ENCODE measurements at regions not wholly inside any gene's neighbourhood (a gene's known extent, or its start where the extent isn't known, plus 50 kb on each side); places are given as distances from the start of the nearest gene placed in this dataset.
"Not testable (repeated sequence)": the region's sequence is repeated elsewhere in the genome, so short reads cannot be mapped to it uniquely, and the experiment has no call there.

DNA sequence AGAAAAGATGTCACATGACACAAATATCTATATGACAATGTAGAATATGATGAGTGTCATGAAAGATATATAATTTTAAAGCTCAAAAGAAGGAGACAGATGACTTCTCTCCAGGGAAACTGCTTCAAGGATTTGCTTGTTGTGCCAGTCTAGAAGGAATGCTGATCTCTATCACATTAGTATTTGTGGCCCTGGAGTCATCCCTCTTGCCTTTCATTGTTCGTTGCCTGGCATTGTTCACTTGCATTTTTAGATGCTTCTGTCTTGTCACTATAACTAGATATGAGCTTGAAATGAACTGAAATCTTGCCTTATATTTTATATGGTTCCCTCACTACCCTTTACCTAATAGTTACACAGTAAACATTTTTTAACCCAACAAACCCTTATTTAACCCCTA is 207.5 kb downstream of the ZNF608 start:
- no peak for FAIRE-seq

DNA sequence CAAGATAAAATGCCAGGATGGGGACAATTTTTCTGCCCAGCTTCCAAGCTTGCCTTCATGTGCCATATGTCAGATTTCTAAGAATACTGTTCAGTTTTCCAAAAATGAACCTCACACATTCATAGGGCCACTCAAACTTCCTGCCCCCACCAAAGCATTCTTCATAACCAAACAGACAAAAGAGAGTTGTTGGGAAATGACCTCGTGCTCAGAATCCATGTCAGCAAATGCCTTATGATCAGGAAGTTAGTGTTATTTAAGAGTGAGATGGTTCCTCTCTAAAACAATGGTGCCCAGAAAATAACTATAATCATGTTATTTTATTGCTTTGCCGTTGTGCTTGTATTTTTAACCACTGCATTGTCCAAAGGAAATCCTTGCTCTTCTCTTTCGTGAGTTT is 208.2 kb downstream of the ZNF608 start:
- FAIRE-seq: no peak

DNA sequence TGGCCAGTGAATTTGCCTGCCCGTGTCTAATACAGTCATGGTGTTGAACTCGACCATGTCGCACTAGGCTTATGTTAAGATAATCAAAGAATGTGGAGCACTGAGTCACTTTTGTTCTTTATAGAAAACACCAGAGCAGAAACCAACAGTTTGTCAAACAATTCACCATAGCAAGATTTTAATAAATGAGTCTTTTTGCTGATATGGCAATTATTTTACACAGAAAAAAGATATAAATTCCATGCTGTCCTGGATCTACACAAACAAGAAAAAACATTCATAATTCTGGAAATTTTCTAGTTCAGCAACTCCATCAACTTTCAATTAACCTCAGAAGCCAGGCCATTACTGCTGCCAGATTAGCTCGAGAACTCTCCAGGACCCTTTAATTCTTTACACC is 208.9 kb downstream of the ZNF608 start:
- no peak for FAIRE-seq

DNA sequence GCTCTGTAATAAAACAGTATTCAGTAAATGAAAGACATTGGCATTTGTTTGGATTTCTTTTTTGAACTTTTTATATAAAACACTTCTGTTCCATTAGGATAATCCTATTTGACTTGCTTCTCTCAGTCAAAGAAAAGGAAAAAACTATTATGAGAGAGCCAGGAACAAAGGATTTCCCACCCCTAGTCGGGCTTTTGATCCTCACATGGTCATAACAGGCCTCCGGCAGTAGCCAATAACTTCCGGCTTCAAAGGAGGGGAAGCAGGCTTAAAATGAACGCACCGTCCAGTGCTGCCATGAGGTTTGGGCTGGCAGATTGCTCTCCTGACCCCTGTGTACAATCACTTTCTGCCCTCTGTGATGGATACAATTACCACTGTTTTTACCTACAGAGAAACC is 209.3 kb downstream of the ZNF608 start:
- no peak for FAIRE-seq

DNA sequence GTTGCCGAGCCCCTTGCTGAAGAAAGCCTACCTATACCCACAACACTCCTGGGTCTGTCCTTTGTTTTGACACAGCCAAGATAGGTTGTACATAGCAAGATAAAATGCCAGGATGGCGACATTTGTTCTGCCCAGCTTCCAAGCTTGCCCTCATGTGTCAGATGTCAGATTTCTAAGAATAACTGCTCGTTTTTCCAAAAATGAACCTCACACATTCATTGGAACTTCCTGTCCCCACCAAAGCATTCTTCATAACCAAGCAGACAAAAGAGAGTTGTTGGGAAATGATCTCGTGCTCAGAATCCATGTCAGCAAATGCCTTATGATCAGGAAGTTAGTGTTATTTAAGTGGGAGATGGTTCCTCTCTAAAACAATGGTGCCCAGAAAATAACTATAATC is 210.1 kb downstream of the ZNF608 start:
- FAIRE-seq: no peak

DNA sequence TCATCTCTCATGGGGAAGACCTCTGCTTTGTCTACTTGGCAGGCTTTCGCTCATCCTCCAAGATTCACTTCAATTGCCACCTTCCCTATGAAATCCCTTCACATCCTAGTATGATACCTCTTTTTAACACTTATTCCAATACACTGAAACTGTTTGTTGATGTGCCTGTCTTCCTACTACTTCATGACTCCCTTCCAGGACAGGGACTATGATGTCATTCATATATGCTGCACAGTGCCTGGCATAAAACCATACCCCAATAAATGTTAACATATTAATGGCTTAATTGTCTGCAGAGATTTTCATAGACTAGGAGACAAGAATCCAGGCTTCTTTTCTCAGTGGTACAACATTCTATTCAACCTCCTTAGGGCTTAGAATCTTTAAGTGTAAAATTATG is 215.5 kb downstream of the ZNF608 start:
- no peak for FAIRE-seq

DNA sequence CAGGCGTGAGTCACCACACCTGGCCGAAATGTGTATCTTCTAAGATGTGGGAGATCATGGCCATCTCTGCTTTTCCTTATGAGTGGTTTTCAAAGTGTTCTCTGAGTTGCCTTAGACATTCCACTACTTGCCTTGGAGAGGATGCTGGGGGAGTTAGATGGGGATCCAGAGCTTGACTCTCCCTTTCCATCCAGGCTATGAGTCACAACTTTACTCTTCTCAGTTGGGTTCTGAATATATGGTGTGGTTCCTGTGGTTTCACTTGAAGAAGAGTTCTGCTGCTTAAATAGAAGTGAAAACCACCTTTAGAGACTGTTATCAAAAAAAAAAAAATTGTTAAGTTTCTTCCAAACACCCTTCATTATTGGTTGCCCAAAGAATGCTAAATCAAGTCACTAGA is 217.6 kb downstream of the ZNF608 start:
- FAIRE-seq: no peak

DNA sequence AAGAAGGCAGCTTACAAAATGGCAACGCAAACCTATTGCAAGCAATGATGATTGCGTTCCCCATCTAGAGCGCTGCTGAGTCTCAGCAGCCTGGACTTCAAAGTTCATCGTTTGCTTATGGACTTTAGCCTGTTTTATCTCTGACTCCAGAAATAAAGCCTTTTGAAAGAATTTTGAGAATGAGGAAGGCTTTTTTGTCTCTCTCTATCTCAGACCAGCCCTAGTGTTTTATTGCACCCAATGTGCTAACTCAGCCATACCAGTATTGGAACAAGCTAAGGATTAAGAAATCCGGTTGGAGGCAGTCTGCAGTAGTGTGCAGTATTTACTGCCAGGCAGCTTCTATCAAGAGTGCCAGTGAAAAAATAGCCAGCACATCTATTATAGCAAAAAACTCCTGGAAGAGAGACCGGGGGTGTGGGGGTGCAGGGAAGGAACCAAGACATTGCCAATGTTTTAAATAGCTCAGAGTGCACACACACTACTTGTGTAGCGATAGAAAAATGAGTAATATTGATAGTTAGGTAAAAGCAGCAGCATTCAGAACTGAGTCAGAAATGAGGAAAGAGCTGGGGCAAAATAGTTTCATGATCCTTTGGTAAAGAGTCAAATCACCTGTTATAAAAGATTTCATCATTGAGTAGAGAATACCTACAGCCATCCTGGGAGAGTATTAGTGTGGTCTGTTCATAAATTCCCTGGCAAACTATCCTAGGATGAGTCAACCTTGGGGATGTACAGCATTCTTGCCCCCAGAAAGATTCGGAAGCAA is 219.0 kb downstream of the ZNF608 start:
- FAIRE-seq: no peak

DNA sequence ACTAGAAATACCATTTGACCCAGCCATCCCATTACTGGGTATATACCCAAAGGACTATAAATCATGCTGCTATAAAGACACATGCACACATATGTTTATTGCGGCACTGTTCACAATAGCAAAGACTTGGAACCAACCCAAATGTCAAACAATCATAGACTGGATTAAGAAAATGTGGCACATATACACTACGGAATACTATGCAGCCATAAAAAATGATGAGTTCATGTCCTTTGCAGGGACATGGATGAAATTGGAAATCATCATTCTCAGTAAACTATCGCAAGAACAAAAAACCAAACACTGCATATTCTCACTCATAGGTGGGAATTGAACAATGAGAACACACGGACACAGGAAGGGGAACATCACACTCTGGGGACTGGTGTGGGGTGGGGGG is 220.4 kb downstream of the ZNF608 start:
- not testable (repeated sequence) for FAIRE-seq

DNA sequence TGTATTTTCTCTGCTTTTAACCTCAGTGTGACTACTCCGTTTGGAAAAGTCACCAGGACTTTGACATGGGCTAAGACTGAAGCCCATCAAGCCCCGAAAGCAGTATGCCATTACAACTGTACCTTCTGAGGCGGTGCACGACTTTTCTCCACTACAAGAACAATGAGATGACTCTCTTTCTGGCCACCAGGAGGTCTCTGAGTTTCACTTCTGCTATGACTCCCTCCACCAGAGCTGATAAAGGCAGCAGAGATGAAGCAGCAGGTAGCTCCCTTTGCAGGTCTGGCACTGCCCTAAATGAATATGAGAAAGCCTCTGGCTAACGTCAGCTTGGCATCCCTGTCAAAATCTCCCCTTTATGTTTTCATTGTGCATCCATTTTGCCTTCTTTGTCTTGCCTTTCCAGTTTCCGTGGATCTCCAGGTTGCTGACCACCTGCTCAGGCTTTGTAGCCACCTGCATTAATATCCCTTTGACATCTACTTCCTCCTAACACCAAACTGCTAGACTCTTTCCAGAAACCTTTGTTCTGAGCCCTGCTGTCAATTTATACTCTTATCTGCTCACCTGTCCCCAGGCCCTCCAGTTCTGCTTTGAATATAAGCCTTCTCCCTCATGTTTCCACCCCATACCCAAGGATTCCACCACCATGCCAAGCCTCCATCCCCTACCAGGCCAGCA is 221.7 kb downstream of the ZNF608 start:
- no peak for FAIRE-seq

DNA sequence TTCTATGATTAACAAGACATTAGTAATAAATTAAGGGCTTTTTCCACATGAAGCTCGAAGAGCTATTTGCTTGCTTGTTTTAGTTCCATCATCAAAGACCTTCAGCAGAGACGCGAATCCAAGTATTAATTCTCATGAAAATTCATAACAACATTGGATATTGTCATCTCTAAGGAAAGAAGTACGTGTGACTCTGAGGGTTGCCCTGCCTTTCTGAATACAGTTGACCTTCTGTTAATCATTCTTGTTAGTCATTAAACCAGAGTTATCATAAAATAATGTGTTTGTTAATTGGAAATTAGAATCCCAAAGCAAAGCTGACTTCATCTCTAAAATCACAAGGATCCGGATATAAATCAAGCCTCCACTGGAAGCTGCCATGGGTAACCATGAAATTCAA is 222.5 kb downstream of the ZNF608 start:
- FAIRE-seq: no peak

DNA sequence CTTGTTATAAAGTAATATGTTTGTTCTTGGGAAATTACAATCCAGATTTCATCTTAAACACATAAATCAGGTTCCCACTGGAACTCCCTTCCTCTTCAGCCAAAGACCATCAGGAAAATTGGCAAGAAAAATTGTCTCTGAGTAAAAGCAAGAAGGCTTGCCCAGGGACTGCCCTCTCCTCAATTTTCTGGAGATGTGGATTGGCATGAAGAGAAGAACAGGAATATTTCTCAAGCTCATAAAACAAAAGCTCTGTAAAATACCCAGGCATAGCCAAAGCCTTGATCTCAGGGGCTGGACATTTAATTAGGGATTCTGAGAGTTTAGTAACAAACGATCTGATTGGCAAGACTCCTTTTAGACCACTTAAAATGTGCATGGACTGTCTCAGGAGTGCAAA is 223.4 kb downstream of the ZNF608 start:
- no peak for FAIRE-seq

DNA sequence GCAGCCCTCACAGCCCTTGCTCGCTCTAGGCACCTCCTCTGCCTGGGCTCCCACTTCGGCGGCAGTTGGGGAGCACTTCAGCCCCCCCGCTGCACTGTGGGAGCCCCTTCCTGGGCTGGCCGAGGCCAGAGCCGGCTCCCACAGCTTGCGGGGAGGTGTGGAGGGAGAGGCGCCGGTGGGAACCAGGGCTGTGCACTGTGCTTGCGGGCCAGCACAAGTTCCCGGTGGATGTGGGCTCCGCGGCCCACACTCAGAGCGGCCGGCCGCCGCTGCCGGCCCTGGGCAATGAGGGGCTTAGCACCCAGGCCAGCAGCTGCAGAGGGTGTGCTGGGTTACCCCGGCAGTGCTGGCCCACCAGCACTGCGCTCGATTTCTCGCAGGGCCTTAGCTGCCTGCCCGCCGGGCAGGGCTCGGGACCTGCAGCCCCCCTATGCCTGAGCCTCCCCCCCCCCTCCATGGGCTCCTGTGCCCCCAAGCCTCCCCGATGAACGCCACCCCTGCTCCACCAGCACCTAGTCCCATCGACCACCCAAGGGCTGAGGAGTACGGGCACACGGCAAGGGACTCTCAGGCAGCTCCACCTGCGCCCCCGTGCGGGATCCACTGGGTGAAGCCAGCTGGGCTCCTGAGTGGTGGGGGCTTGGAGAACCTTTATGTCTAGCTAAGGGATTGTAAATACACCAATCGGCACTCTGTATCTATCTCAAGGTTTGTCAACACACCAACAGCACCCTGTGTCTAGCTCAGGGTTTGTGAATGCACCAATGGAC is 224.8 kb downstream of the ZNF608 start:
- no peak for FAIRE-seq

DNA sequence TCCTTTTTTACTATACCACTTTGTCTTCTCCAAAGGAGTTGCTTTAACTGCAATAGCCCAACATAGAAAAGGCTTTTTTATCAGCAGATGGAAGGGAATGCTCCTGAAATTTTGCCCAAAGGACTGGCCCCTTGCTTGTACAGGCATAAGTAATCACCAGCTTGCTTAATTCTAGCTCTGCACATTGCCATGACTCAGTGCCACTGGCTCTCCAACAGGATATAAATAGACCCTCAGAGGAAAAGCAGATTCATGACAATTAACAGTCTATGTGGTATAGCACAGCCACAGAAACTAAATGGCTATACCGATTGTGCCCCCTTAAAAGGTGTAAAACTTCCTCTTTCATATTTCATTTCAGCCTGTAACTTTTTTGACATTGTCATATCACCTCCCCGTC is 227.0 kb downstream of the ZNF608 start:
- FAIRE-seq: no peak

DNA sequence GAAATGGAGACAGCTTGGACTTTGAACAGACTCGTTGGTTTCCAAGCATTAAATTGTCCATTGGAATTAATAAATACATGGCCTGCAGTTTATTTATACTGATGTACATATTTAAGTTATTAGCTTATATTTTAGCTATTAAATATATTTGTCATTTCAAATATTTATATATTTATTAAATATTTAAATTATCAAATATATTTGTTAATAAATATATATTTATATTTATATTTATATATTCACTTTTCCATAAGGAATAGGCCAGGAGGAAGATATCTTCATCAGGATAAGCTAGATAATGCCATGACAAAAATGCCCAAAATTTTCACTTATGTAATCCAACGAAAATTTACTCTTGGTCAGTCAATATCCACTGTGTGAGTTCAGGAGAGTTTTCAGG is 229.9 kb downstream of the ZNF608 start:
- FAIRE-seq: peak; percentile 60

DNA sequence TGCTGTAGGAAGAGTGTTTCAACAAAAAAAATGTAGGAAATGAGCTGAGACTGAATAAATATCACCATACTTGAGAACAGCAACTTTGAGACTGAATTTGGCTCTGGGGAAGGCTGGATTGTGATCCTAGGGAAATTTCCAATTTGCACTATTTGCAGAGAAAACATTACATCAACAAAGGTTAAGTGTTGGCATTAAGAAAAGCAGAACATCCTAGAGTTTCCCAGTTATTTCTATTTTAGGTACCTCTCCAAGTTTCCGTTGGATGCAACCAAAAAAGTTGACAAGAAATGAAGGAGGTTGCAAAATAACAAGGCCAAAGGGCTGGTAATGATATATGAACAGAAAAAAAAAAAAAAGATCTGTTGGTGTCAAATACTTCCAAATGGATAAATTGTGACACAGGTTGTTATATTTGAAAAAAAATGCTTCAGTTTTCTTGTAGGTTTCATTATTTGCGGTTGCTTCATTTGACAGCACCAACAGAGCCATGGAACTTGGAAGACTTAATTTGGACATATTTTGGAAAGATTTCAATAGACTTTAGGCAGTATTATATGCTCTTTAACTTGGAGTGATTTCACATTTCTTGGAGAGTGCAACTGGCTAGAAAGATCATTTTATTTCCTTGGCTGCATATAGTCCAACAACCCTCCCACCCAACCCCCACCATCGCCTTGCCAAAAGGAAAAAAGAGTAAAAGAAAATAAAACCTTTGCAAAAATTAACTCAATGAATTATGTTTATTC is 230.8 kb downstream of the ZNF608 start:
- no peak for FAIRE-seq

DNA sequence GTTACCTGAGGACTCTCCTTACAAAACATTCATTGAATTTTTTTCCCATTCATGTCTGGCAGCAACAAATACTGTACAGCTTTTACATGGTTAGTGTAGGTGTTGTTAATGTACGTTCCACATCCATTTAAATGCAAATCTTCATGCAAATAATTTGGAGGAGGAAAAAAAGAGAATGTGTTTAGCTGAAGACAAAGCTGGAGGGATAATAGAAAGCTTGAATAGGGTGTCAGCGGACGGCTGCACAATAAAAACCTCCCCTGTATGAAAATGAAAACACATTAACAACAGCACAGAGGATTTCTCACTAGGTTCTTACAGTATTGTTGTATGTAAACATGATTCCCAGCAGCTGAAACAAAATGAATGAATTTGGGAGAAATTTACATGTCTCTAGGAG is 231.5 kb downstream of the ZNF608 start:
- FAIRE-seq: no peak

DNA sequence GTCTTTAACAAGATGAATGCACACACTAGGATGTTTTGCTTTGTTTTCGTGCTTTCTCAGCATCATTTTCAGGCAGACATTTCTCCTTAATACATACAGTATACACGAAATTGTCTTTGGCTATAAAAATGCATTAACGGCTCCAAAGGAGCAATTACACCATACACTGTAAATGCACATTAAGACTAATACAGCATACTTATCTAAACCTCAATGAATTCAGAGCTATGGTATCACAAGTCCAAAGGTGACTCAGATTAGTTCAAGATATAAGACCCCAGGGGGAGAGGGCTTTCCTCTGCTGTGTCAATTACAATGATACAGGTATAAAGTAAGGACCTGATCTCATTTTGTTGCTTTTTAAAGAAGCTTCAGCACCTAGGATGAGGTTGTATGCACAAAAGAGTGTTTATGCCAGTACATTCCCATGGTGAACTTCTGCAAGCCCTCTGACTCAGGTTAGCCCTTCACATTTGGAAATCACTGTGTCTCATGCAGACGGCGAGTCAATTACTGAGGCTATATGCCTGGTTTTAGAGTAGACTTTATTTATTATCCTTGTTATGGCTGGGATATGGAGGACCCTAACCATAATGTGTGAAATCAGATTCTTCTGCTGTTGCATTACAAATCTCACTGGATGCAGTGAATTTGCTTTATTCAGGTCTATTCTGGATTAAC is 233.3 kb downstream of the ZNF608 start:
- no peak for FAIRE-seq

DNA sequence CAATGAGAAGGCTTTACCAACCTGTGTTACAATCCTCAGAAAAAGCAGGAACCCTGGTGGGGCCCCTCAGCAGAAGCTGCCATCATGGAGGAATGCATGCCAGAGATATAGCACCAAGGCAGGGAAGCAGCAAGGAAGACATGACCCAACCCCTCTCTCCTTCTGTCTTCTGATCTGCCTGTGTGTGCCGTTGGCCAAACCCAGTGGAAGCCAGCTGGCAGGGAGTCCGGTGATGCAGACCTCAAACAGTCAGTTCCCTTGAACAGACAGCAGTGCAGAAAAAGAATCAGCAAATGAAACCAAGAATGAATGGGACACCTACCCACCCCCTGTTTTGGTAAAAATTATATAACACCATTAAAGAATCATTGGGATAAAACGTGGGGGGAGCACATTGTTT is 234.2 kb downstream of the ZNF608 start:
- FAIRE-seq: no peak

DNA sequence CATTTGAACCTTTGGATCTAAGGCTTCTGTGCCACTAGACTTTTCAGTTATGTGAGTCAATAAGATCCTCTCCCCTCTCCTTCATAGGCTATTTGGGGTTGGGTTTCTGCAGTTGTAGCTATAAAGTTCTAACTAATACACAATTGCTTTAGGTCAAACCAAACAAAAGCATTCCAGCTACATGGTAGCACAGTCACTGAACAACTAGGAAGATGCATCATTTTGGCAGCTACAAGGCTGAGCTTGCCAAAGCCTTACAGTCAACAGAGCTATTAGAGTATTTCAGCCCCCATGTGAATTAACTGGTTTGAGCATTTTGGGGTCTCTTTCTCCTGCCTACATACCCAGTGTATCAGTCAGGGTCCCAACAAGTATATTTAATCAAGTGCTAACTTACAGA is 234.6 kb downstream of the ZNF608 start:
- no peak for FAIRE-seq

DNA sequence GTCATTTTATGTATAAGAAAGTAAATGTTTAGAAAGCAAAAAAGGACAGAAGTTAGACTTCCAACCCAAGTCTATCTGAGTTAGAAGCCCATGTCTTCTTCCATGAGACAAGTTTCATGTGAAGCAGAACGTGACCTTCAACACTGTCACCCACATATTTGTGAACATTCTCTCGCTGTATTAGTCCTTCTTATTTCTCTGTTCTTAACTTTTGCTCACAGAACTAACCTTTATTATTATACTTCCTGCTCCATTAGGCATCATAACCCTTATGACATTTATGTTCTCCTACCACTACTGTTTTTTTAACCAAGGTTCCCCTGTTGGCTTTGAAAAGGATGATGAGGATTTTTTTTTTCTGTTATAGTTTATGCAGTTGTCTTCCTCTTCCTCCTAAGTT is 238.8 kb downstream of the ZNF608 start:
- no peak for FAIRE-seq

DNA sequence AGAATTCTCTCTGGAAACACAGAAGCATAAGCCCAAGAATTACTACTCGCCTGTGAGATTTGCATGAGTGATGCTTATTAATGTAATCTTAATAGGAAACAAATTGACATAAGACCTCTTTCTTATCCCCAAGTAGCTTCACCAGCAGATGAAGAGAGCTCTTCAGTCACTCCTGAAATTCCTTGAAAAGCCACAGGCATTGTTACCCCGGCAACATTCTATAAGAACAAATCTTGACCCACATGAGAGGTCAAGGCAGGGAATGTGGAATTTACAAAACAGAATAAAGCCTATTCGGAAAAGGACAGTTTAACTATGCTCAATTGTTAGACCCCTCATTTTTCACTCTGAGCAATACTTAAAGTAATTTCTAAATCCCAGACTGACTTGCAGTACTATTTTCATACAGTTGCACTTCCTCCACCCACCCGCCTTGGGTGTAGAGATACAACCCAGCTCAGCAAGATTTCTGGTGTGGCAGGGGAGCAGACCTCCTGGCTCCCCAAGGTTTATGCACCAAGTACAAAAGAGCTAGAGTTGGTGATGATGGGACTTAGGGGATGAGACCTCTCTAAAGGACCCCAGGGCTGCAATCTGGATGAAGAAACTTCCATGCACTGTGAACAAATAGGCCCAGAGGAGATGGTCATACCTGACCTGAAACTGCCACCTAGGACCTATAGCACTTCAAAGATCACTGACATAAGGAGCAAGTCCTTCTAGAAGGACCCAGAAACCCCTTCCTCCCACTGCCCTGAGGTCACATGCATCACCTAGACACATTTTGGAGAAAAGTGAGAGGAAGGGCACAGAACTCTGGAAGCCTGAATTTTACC is 242.1 kb downstream of the ZNF608 start:
- FAIRE-seq: no peak

Measured in G401.6 (cell line).